ENCODE measurements at regions not wholly inside any gene's neighbourhood (a gene's known extent, or its start where the extent isn't known, plus 50 kb on each side); places are given as distances from the start of the nearest gene placed in this dataset.

DNA sequence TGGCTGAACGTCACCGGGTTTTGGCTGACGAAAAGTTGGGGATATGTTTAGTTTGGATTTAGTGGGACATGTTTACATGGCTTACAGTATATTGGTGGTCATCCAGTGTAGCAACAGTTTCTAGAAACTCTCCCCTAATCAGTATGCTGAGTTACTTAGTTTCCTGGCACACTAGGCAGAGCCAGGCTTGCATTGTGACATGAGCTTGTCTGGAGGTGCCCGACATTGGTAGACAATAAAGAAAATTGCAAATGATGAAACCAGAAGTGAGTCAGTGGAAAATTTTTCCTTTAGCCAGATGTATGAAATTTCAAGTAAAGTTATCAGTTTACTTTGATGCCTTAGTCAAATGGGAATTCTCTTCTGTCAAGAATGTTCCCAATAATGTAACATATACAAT lies 276.1 kb downstream of the RDH14 start:
- H3K4me3 ChIP-seq (replicated peaks; ENCODE audit: low read depth, low read length) = no peak overlapping the region

DNA sequence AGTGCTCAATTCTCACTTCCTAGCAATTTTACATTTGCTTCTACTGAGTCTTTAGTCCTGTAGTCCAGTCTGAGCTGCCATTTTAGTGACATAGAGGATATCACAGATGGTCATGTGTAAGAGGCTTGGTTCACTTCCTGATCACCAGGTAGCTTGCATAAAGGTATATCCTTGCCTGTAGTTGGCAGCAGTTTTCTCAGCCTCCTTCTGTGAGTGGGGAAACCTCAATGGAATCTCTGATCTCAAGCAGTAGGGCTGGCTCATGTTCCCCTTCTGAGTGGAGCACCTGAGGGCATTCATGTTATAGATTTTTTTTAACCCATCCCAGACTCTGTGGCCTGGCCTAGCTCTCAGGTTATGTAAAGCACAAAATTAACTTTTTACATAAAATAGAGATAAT lies 278.4 kb downstream of the RDH14 start:
- no peak for DNase-seq (ENCODE audit: low read depth)
- no peak overlapping the region for H3K4me3 ChIP-seq (replicated peaks; ENCODE audit: low read depth, low read length)
- TF ChIP-seq, protein P1, sequence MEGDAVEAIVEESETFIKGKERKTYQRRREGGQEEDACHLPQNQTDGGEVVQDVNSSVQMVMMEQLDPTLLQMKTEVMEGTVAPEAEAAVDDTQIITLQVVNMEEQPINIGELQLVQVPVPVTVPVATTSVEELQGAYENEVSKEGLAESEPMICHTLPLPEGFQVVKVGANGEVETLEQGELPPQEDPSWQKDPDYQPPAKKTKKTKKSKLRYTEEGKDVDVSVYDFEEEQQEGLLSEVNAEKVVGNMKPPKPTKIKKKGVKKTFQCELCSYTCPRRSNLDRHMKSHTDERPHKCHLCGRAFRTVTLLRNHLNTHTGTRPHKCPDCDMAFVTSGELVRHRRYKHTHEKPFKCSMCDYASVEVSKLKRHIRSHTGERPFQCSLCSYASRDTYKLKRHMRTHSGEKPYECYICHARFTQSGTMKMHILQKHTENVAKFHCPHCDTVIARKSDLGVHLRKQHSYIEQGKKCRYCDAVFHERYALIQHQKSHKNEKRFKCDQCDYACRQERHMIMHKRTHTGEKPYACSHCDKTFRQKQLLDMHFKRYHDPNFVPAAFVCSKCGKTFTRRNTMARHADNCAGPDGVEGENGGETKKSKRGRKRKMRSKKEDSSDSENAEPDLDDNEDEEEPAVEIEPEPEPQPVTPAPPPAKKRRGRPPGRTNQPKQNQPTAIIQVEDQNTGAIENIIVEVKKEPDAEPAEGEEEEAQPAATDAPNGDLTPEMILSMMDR (IDR thresholded peaks at IDR 0.05; ENCODE audit: low read length, missing control alignments) = no peak

More for the DNA sequence above, 276.1 kb downstream of the RDH14 start:
- DNase-seq (ENCODE audit: low read depth) = peak; percentile 74
- TF ChIP-seq, protein P1 (IDR thresholded peaks at IDR 0.05; ENCODE audit: low read length, missing control alignments) = no peak

DNA sequence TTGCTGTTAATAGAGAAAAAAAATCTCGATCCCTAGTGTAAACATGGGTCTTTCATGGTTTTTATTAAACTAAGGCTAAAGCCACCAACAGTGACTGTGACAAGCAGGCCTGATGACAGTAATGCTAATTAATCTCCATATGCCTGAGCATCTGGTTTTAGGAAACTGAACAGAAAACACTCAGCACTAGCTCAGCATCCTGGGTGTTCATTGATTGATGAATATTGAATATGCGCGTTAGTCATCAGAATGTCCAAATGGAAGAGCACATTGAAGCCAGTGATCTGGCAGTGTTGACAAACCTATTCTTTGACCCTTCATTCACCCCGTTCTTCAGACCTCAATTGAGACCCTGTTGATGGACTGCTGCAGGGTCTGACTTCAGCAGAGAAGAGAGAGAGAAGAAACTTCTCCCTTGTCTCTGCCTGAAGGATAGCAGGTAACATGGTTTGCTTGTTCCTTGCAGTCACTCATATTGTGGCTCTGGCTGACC lies 283.8 kb downstream of the RDH14 start:
- no peak for DNase-seq (ENCODE audit: low read depth)
- H3K4me3 ChIP-seq (replicated peaks; ENCODE audit: low read depth, low read length) = no peak overlapping the region
- TF ChIP-seq, protein P1 (IDR thresholded peaks at IDR 0.05; ENCODE audit: low read length, missing control alignments) = no peak

DNA sequence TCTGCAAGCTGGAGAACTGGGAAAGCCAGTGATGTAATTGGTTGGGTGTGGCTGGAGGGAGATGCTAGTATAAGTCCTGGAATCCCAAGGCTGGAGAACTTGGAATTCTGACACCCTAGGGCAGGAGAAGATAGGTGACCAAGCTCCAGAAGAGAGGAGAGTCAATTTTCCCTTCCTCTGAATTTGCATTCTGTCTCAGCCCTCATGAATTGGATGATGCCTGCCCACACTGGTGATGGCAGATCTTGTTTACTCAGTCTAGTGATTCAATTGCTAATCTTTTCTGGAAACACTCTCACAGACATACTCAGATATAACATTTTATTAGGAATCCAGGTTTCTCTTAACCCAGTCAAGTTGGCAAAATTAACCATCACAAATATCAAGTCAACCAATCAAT lies 287.2 kb downstream of the RDH14 start:
- no peak overlapping the region for H3K4me3 ChIP-seq (replicated peaks; ENCODE audit: low read depth, low read length)
- TF ChIP-seq, protein P1 (IDR thresholded peaks at IDR 0.05; ENCODE audit: low read length, missing control alignments) = no peak
- DNase-seq (ENCODE audit: low read depth) = no peak

DNA sequence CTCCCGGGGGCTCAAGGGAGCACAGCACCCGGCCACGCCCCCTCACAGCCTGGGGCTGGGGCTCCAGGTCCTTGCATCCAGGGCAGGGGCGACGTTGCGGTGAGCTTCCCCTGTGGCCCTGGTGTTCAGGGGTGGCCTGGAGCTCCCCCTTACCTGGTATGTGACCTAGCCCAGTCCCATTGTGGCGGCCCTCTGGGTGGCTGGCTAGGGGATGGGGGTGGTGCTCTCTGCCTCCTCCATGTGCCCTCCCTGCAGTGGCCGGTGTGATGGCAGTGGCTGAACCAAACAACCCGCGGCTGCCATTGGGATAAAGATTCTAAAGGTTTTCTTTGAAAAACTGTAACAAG lies 288.3 kb downstream of the RDH14 start:
- no peak for DNase-seq (ENCODE audit: low read depth)
- TF ChIP-seq, protein P1 (IDR thresholded peaks at IDR 0.05; ENCODE audit: low read length, missing control alignments) = no peak
- H3K4me3 ChIP-seq (replicated peaks; ENCODE audit: low read depth, low read length) = no peak overlapping the region

DNA sequence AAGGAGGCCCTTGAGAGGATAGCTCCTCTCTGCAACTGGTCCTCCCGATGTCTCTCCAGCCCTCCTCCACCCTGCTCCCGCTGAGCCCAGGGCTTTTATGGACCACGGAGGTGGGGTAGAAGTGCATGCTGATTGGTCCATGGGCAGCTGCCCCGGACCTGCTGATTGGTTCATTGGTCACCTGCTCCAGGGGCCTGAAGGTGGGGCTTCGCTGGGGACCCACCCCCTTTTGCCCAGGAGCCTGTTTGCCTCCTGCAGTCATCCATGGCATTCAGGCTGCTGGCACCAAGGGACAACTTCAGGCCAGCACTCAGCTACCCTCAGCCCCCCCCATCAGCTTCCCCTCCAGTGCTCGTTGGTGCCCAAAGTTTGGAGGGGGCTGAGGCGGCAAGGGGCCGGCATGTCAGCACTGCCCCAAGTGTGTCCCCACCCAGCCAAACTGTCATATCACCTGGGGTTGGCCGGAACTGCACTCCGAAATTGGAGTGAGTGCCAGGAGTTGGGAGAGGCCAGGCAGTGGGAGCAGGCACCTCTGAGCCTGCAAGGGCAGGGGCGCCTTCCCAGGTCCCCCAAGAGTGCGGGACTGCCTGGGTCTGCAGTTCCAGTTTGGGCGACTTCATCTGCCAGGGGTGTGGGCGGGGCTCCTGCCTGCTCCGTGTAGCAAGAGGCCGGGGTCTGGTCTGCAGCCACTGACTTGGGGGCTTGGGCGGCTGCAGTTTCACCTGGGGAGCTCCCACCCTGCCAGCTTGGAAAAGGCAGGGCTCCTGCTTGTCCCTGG lies 288.9 kb downstream of the RDH14 start:
- TF ChIP-seq, protein P1 (IDR thresholded peaks at IDR 0.05; ENCODE audit: low read length, missing control alignments) = no peak
- H3K4me3 ChIP-seq (replicated peaks; ENCODE audit: low read depth, low read length) = no peak overlapping the region

DNA sequence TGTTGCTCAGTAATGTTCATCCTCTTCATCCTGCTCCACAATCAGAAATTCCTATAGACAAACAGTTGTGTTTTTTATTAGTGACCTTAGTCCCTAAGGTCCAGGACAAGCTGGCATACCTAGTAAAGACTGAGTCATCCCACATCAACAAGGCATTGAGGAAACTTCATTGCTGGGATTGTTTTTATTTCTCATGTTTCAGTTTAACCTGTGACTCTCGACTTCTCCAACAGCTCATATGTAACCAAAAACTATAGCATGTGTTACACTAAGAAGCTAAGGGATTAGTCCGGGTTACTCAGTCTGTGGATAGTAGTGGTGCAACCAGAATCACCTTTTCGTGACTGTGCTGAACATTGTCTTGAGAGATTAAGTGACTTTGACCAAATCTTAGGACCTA lies 292.1 kb downstream of the RDH14 start:
- DNase-seq (ENCODE audit: low read depth) = no peak
- H3K4me3 ChIP-seq (replicated peaks; ENCODE audit: low read depth, low read length) = no peak overlapping the region
- TF ChIP-seq, protein P1 (IDR thresholded peaks at IDR 0.05; ENCODE audit: low read length, missing control alignments) = no peak

More for the DNA sequence above, 288.9 kb downstream of the RDH14 start:
- no peak for DNase-seq (ENCODE audit: low read depth)

Data from fibroblast of pulmonary artery (primary cell).